Activated CD8-positive, alpha-beta memory T cell treated with anti-CD3 and anti-CD28 coated beads for 24 hours (primary cell): ENCODE measurements at regions not wholly inside any gene's neighbourhood (a gene's known extent, or its start where the extent isn't known, plus 50 kb on each side); places are given as distances from the start of the nearest gene placed in this dataset.

Experiments used
- DNase-seq: peaks from one replicate; pipeline ENCODE4 v3.0.0-alpha.2; 2020

GRCh38 chr21:35352066-35352770 lies 303.1 kb upstream of the RUNX1 start:
- no peak for DNase-seq

- no peak for DNase-seq
Observed at GRCh38 chr21:35351434-35351833, 302.3 kb upstream of the RUNX1 start.

- DNase-seq, result no peak
Observed at GRCh38 chr21:35350965-35351364, 301.9 kb upstream of the RUNX1 start.

GRCh38 chr21:35349376-35350080 lies 300.4 kb upstream of the RUNX1 start:
- no peak for DNase-seq

- DNase-seq, result no peak
Observed at GRCh38 chr21:35348686-35349085, 299.6 kb upstream of the RUNX1 start.

- DNase-seq, result no peak
Observed at GRCh38 chr21:35346697-35347096, 297.6 kb upstream of the RUNX1 start.

- DNase-seq, result no peak
Observed at GRCh38 chr21:35345954-35346353, 296.9 kb upstream of the RUNX1 start.

- DNase-seq, result no peak
Observed at GRCh38 chr21:35344582-35344981, 295.5 kb upstream of the RUNX1 start.

- no peak for DNase-seq
Observed at GRCh38 chr21:35343046-35343819, 294.1 kb upstream of the RUNX1 start.

- DNase-seq, result no peak
Observed at GRCh38 chr21:35342440-35342839, 293.3 kb upstream of the RUNX1 start.

- no peak for DNase-seq
Observed at GRCh38 chr21:35340273-35340672, 291.2 kb upstream of the RUNX1 start.

GRCh38 chr21:35338881-35339632 lies 290.0 kb upstream of the RUNX1 start:
- no peak for DNase-seq

GRCh38 chr21:35338281-35338680 lies 289.2 kb upstream of the RUNX1 start:
- no peak for DNase-seq

GRCh38 chr21:35337573-35337972 lies 288.5 kb upstream of the RUNX1 start:
- no peak for DNase-seq

GRCh38 chr21:35336534-35336933 lies 287.4 kb upstream of the RUNX1 start:
- DNase-seq, result no peak

- no peak for DNase-seq
Observed at GRCh38 chr21:35335951-35336446, 286.9 kb upstream of the RUNX1 start.

GRCh38 chr21:35333831-35334618 lies 284.9 kb upstream of the RUNX1 start:
- DNase-seq, result no peak

GRCh38 chr21:35332841-35333426 lies 283.8 kb upstream of the RUNX1 start:
- no peak for DNase-seq

- DNase-seq, result no peak
Observed at GRCh38 chr21:35329940-35330660, 281.0 kb upstream of the RUNX1 start.

- DNase-seq, result no peak
Observed at GRCh38 chr21:35328856-35329455, 279.9 kb upstream of the RUNX1 start.

- DNase-seq, result no peak
Observed at GRCh38 chr21:35326677-35327076, 277.6 kb upstream of the RUNX1 start.
